ENCODE measurements at regions not wholly inside any gene's neighbourhood (a gene's known extent, or its start where the extent isn't known, plus 50 kb on each side); places are given as distances from the start of the nearest gene placed in this dataset.

- TF ChIP-seq MAX (IDR thresholded peaks at IDR 0.05) (no peak), ZBTB33 (IDR thresholded peaks at IDR 0.05) (no peak), TAF1 (conservative IDR thresholded peaks at IDR 0.05) (no peak), CTCF (IDR thresholded peaks at IDR 0.05; ENCODE audit: low read depth, low read length, missing input control) (no peak), FOXA1 (IDR thresholded peaks at IDR 0.05) (no peak), SP1 (IDR thresholded peaks at IDR 0.05) (no peak), YY1 (IDR thresholded peaks at IDR 0.05) (no peak), RAD21 (IDR thresholded peaks at IDR 0.05) (no peak), EGR1 (IDR thresholded peaks at IDR 0.05; ENCODE audit: low read depth in 2 of 2) (no peak)
Observed at GRCh38 chr18:69257861-69258458, 142.7 kb upstream of the DOK6 start.
